K562 (cell line): ENCODE measurements at regions not wholly inside any gene's neighbourhood (a gene's known extent, or its start where the extent isn't known, plus 50 kb on each side); places are given as distances from the start of the nearest gene placed in this dataset.

Experiments used
- ATAC-seq: fragments of 200-7000 bp; cut with Tn5 transposase; 3 replicates; pipeline ENCODE4 v1.9.1; 2020; ENCODE audit warnings: moderate library complexity
- BruUV-seq: library from RNA; stranded (reverse); fragments of 400-500 nt; replicated peaks from 2 replicates; lab custom pipeline; 2021; lab: Mats Ljungman, UMichigan
- CTCF ChIA-PET: fragments of 300-600 bp; formaldehyde crosslinking; extraction: SDS; loops from one replicate; lab custom pipeline; 2021; ENCODE audit warnings: low intra/inter-chr PET ratio; lab: Yijun Ruan, JAX
- POLR2A ChIA-PET: fragments of 300-600, 350-650 bp; sonication (Branson Sonifier 250); formaldehyde crosslinking; extraction: SDS; loops from one replicate; lab custom pipeline; 2021; ENCODE audit warnings: antibody characterized with exemption, inconsistent platforms; lab: Yijun Ruan, JAX
- DNase-seq, 4 experiments: peaks; one replicate each; pipeline versions ENCODE4 v3.0.0 to v3.0.0-alpha.2; 2011 to 2018; ENCODE audit warnings: low spot score in 3 of 4, mixed read lengths in 3 of 4; ENCODE audit errors: extremely low read depth in 1 of 4
- FAIRE-seq: peaks from 2 replicates; lab custom pipeline; 2011; peaks lifted over from hg19 to GRCh38; lab: Jason Lieb, UNC
- H2AFZ ChIP-seq: 2 replicates; pipeline ENCODE4 v1.6.0; 2011; ENCODE audit warnings: low read depth, low read length, control low read depth, inconsistent platforms
- H3K27ac ChIP-seq: fragments of 200-600 bp; 3 replicates; pipeline ENCODE4 v1.8.0; 2011; ENCODE audit warnings: low read depth, mild to moderate bottlenecking, control low read depth, inconsistent platforms, low read length, moderate library complexity, mixed read lengths; ENCODE audit errors: extremely low read depth
- H3K27me3 ChIP-seq, 2 experiments: fragments of 300-600 bp in 1 of 2; 2 replicates in 1 of 2; 3 replicates in 1 of 2; pipeline versions ENCODE4 v1.6.0 to v1.8.0; 2011; ENCODE audit warnings: inconsistent platforms in 2 of 2, low read length in 2 of 2, mild to moderate bottlenecking in 1 of 2, mixed read lengths in 1 of 2, moderate library complexity in 1 of 2; ENCODE audit not compliant: control insufficient read depth in 2 of 2, insufficient read depth in 2 of 2
- H3K36me3 ChIP-seq: fragments of 300-600 bp; 3 replicates; pipeline ENCODE4 v1.8.0; 2011; ENCODE audit warnings: mild to moderate bottlenecking, low read length, inconsistent platforms; ENCODE audit not compliant: control insufficient read depth, insufficient read depth
- H3K4me1 ChIP-seq, 2 experiments: fragments of 200-600 bp in 1 of 2; replicated peaks in 1 of 2; 2 replicates in 1 of 2; 3 replicates in 1 of 2; pipeline versions ENCODE4 v1.5.1 to v1.8.0; 2011; ENCODE audit warnings: inconsistent platforms in 2 of 2, low read length in 2 of 2, mild to moderate bottlenecking in 1 of 2, mixed read lengths in 1 of 2, moderate library complexity in 1 of 2; ENCODE audit not compliant: control insufficient read depth in 2 of 2, insufficient read depth in 2 of 2
- H3K4me2 ChIP-seq: 2 replicates; pipeline ENCODE4 v1.6.1; 2011; ENCODE audit warnings: low read length, control low read depth, inconsistent platforms, mixed read lengths; ENCODE audit not compliant: insufficient read depth
- H3K4me3 ChIP-seq: fragments of 200-600 bp; sonication (generic), shearing (Covaris generic); 2 replicates; pipeline ENCODE4 v1.5.1; 2016; ENCODE audit warnings: control low read depth, inconsistent platforms
- H3K79me2 ChIP-seq: fragments of 200-600 bp; 3 replicates; pipeline ENCODE4 v1.8.0; 2011; ENCODE audit warnings: low read length, inconsistent platforms; ENCODE audit not compliant: control insufficient read depth, insufficient read depth
- H3K9ac ChIP-seq, 2 experiments: 2 replicates each; pipeline versions ENCODE4 v1.6.0 to v1.6.1; 2011; ENCODE audit warnings: low read depth in 2 of 2, low read length in 2 of 2, control low read depth in 1 of 2, inconsistent platforms in 1 of 2, mild to moderate bottlenecking in 1 of 2, mixed read lengths in 1 of 2; ENCODE audit not compliant: insufficient read depth in 1 of 2
- H3K9me1 ChIP-seq: one replicate; pipeline ENCODE4 v1.6.0; 2011; ENCODE audit warnings: inconsistent platforms, mild to moderate bottlenecking, low read length, moderate library complexity; ENCODE audit not compliant: control insufficient read depth, insufficient read depth
- H3K9me3 ChIP-seq: replicated peaks from 2 replicates; pipeline ENCODE4 v1.5.1; 2011; ENCODE audit warnings: low read depth, low read length, inconsistent platforms; ENCODE audit not compliant: control insufficient read depth, insufficient read depth
- H4K20me1 ChIP-seq: replicated peaks from 2 replicates; pipeline ENCODE4 v1.6.1; 2011; ENCODE audit warnings: low read length, inconsistent platforms, mixed read lengths; ENCODE audit not compliant: control insufficient read depth, insufficient read depth
- TCF3 ChIP-seq: sonication (generic); formaldehyde crosslinking; IDR thresholded peaks from 2 replicates; pipeline ENCODE4 v1.4.0; 2020; ENCODE audit warnings: mild to moderate bottlenecking, missing genetic modification reagents
- ZBTB33 ChIP-seq: sonication (generic); formaldehyde crosslinking; IDR thresholded peaks from 2 replicates; pipeline ENCODE4 v1.8.1; 2023; ENCODE audit warnings: mild to moderate bottlenecking, missing genetic modification reagents
- ZNF3 ChIP-seq: fragments of 250-450 bp; sonication (Bioruptor Pico); IDR thresholded peaks from 2 replicates; pipeline ENCODE4 v1.5.0; 2021; ENCODE audit warnings: mild to moderate bottlenecking, moderate library complexity
- WGBS: fragments of 100-300 bp; shearing (Covaris generic); methylation state at CpG from one replicate; pipeline ENCODE4 v1.1.6; 2016; ENCODE audit warnings: low coverage, mixed read lengths; ENCODE audit not compliant: insufficient coverage; ENCODE audit errors: missing lambda C conversion rate; 5-methylcytosine and 5-hydroxymethylcytosine counted together
- in situ Hi-C: fragments of 300-500 bp; cut with MboI; formaldehyde crosslinking; loops from 4 replicates; pipeline ENCODE4 v1.15.0; 2018; ENCODE audit warnings: inconsistent platforms, mixed read lengths
- intact Hi-C: fragments of 100-400 bp; cut with micrococcal nuclease; formaldehyde crosslinking; loops from 2 replicates; pipeline ENCODE4 v1.14.2; 2022

- Histone ChIP-seq H2AFZ (peak overlapping the region; percentile 30; the same call in 1 of the 2 replicates), H3K9me3 (no peaks in the 10 kb centered on the region), H3K27ac (no peak overlapping the region), H4K20me1 (no peaks in the 10 kb centered on the region), H3K27me3 (no peaks in the 10 kb centered on the region), H3K4me3 (no peak overlapping the region), H3K4me1 (peaks cover 21 to 22% of the 10 kb centered on the region in 2 experiments), H3K4me2 (no peak overlapping the region), H3K9me1 (no peaks in the 10 kb centered on the region), H3K79me2 (no peaks in the 10 kb centered on the region), H3K9ac (no peak overlapping the region), H3K36me3 (no peaks in the 10 kb centered on the region; the same call in 2 of the 3 replicates)
- WGBS: 89% methylated on average over 28 of the region's 28 CpGs
- ChIA-PET CTCF (no interaction called here), POLR2A (interaction anchor here (0.8 to 1.4 kb wide), 2 partner anchors 10 to 431 kb away, joined by 3 to 4 read pairs; no protein-coding TSS in a partner anchor)
- no TSS peak for BruUV-seq
- FAIRE-seq (no peak), ATAC-seq (no peak), DNase-seq (no peak)
- intact Hi-C loops: loop anchor here (10.0 kb wide), 1 partner anchor 1159 kb away; the partner anchor contains the start of gene MTERF1
- TF ChIP-seq ZBTB33 (CRISPR knock-in tag) (peak; percentile 96), ZNF3 (CRISPR knock-in tag) (no peak), TCF3 (CRISPR knock-in tag) (no peak)
- in situ Hi-C loops: no loop called here
Measured at GRCh38 chr7:93043385-93043985, 74.3 kb downstream of the SAMD9 start.
